T1000 (cell line): ENCODE measurements at regions not wholly inside any gene's neighbourhood (a gene's known extent, or its start where the extent isn't known, plus 50 kb on each side); places are given as distances from the start of the nearest gene placed in this dataset.

Experiments used
- DNase-seq: peaks from one replicate; lab custom pipeline; 2025; ENCODE audit warnings: mixed read lengths; lab: John Stamatoyannopoulos, UW

DNA sequence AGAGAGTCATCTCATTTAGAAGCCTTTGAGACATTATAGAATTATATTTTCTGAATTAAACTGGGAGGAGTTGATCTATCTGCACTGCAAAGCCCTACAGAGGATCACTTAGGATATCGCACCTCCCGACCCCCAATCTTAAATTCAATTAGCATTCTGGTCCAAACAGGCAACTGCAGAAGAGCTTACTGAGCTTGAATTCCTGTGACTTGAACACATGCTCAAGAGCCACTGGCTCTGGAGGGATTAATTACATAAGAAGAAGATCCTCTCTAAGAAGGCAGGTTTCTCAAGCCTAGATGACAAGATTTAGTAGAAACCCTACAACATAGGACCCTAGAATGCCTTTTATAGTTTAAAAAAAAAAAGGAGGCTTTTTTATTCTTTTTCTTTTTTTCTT is 548.9 kb downstream of the ARAP2 start:
- no peak for DNase-seq

DNA sequence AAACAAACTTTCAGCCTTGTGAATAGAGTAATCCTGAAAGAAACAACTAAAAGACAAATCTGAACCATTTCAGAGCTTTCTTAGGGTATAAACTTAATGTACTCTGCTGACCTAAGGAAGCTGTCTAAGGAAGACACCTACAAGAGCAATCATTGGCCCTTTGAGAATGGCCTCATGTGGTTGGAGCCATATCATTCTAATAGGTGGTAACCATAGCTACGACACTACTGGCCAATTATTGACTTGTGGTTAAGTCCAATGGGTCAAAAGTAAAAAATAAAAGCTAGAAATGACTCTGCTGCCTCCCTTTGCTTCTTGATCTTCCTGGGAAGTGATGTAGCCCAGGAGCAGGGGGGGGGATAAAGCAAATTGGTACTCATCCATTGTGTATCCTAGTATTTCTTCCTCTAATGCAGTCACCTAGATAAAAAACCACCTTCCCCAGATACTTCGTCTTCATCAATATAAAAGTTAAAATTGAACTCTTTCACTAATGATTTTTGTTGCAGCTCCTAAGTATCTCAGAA is 547.0 kb downstream of the ARAP2 start:
- DNase-seq, result no peak

DNA sequence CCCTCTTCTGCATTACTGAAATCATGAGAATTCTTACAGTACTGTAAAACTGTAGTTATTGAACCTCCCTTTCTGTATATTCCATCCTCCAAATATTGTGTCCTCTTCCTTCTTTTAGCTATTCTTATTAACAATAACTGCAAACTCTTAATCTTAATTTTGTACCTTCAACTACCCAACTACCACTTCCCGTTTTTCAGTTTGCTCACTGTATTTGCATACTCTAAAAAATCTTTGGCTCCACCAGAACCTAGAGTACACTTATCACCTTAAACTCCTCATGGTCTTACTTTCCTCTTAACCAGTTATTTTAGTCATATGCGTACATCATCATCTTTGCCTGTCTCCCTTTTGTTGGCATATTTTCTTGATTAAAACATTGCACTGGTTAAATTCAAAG is 543.7 kb downstream of the ARAP2 start:
- DNase-seq, result no peak

DNA sequence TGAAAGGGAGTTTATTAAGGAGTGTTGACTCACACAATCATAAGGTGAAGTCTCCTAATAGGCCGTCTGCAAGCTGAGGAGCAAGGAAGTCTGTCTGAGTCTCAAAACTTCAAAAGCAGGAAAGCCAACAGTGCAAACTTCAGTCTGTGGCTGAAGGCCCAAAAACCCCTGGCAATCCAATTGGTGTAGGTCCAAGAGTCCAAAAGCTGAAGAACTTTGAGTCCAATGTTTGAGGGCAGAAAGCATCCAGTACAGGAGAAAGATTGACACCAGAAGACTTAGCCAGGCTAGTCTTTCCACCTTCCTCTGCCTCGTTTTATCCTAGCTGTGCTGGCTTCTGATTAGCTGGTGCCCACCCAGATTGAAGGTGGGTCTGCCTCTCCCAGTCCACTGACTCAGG is 535.2 kb downstream of the ARAP2 start:
- no peak for DNase-seq

DNA sequence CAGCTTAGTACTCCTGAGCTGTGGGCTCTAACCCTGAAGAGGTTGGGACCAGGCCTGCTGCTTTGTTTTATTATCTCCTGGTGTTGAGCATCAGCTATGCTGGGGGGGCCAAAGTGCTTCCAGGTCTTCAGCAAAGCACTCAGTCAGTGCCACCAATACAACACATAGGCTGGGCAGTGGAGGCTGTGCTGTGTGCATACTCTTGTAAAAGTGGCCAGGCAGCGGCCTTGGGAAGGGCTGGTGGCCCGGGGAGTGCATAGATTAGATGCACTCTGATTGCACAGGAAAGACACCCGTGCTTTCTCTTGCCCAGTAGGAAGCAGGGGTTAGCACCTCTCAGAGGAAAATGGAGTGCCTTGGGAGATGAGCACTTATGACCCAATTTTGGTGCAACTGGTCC is 534.0 kb downstream of the ARAP2 start:
- no peak for DNase-seq

DNA sequence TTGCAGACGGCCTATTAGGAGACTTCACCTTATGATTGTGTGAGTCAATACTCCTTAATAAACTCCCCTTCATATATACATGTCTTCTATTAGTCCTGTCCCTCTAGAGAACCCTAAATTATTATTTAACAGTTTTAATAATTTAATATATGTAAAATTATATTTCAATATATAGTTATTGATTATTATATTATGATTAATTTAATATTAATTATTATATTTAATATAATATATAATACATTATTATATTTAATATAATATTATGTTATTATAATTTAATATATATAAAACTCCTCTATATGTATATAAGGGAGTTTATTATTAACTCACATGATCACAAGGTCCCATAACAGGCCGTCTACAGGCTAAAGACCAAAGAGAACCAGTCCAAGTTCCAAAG is 533.2 kb downstream of the ARAP2 start:
- DNase-seq, result no peak

DNA sequence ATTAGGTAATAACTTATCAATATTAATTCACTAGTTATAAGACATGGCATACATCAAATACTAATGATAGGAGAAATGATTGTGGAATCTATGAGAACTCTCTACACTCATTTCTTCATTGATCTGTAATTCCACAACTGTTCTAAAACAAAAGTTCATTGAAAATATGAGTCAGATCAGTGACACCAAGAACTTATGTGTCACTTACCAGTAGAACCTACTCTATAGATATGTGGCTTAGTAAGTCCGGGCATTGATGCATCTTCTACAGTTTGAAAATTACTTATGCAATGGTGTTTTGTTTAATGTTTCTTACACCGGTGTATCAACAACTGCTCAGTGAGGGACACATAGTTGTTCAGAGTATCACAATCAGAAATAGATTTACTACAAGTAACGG is 520.3 kb downstream of the ARAP2 start:
- no peak for DNase-seq

DNA sequence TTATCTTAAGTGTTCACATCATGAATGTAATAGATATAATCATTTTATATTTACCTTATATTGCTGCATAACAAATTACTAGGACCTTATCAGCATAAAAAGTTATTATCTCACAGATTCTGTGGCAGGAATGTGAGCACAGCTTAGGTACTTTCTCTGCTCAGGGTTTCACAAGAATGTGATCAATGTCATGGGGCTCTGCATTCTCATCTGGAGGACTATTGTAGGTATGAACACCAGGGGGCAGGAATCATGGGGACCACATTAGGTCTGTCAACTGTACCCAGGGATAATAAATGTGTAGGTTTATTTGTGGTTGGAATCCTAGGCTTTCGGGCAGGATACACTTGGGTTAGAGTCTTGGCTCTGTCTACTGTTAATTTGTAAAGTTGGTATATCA is 519.2 kb downstream of the ARAP2 start:
- no peak for DNase-seq

DNA sequence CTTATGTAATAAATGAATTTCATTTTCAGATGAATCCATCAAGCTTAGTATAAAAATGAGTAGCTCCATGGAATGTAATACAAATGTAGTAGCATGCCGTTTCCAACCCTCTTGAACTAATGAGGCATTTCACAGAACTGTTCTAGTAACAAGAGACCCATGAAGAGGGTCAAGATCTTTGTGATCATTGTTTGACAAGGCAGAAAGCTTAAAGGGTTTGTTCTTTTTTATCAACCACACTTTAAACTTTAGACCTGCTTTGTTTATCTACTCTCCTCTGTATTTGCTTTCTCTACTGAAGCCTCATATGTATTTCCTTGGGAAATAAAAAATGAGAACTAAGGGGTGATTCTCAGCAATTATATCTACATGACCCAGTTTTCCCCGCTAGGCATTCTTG is 513.9 kb downstream of the ARAP2 start:
- DNase-seq, result no peak

DNA sequence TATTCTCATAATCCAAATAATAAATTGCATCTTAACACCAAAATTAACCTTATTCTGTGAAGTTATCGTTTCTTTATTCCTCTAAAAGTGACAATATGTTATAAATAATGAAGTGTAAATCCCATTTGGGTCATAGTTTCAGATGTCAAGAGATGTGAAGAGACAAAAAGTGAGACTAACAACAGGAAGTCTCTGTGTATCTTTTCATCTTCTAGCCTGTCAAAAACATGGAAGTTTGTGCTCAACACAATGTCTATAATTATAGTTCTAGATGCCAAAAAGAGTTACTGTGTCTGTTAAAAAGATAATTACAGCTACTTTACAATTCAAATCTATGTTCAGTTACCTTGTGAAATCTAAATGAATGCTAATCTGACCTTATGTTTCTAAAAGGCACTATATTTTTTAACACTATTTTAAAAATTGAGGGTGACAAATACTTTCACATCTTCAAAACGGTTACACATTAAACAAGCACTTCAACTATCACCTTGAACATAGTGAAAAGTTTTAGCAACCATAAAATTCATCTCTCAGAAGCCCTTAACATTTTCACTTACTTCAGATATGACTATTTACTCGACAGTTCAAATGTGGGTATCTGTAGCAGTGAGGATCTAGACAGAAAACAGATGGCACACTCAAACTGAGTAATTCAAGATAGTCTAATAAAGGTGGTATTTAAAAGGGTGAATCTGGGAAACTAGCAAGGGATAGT is 509.8 kb downstream of the ARAP2 start:
- DNase-seq, result no peak

DNA sequence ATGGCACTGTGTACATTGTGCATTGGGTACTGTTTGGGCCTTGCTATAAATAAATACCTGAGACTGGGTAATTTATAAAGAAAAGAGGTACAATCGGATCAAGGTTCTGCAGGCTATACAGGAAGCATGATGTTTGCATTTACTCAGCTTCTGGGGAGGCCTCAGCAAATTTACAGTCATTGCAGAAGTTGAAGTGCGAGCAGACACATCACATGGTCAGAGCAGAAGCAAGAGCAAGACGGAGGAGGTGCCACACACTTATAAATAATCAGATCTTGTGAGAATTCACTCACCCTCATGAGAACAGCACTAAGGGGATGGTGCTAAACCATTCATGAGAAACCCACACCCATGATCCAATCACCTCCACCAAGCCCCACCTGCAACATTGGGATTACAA is 505.0 kb downstream of the ARAP2 start:
- no peak for DNase-seq

DNA sequence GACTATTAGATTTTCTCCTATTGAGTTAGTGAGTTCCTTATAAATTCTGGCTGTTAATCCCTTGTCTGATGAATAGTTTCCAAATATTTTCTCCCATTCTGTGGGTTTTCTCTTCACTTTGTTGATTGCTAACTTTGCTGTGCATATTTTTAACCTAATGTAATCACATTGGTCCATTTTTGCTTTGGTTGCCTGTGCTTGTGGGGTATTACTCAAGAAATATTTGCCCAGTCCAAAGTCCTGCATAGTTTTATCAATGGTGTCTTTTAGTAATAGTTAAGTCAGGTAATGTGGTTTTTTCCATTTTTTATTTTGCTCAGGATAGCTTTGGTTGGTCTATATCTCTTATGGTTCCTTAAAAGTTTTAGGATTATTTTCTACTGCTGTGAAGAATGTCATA is 490.3 kb downstream of the ARAP2 start:
- DNase-seq, result no peak

DNA sequence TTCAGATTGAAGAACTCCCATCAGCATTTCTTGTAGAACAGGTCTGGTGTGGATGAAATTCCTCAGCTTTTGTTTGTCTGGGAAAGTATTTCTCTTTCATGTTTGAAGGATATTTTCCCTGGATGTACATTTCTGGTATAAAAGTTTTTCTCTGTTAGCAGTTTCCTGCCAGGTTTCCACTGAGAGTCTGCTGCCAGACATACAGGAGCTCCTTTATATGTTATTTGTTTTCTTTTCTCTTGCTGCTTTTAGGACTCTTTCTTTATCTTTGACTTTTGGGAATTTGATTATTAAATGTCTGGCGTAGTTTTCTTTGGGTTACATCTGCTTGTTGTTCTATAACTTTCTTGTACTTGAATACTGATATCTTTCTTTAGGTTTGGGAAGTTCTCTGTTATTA is 486.5 kb downstream of the ARAP2 start:
- DNase-seq, result no peak

DNA sequence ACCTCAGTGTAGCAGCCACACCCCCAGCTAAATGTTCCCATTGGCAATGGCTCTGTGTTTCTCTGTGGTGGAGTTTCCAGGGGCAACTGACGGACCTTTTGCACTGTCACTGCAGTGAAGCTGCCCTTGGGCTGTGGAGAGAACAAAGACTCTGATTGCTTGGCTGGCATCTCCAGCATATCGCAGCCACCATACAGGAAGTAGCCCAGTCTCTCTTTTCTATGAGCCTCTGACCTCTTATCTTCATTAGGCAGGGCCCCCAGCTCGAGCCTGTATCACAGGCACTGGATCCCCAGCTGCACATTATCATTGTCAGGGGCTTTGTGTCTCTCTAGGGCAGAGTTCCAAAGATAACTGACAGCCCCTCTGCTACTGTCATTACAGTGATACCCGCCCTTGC is 483.5 kb downstream of the ARAP2 start:
- DNase-seq, result no peak

DNA sequence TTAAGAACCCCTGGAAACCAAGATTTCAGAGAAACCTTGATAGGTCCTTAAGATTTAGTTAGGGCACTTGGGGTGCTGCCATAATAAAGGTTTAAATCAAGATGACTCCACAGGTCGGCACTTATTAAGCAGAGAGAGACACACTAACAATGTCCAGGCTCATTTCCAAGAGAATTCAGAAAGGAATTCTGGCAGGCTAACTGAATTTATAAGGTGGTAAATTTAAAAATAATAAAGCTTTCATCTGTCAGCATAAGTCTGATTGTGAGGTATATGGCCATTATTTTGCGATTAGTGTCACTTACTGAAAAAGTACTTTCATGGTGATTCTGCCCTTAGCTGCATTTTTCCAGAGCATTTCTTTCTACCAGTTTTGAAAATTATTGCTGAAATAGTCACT is 472.7 kb downstream of the ARAP2 start:
- no peak for DNase-seq

DNA sequence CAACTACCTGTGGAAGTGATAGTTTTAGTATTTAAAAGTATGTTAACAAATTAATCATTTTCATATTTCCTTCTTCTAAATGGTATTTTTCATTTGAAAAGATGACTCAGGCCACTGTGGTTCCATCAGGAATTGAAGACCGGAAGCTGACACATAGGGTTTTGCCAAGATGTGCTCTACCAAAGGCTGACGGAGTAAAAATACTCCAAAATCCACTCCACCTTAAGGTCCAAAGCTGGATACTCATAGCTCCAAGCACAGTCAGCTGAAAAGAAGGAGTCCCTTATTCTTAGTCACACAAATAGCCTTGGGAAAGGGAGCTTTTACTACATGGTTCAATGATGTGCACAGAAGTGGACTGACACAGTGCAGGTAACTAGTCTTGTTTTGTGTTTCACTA is 472.0 kb downstream of the ARAP2 start:
- peak; percentile 17 for DNase-seq

DNA sequence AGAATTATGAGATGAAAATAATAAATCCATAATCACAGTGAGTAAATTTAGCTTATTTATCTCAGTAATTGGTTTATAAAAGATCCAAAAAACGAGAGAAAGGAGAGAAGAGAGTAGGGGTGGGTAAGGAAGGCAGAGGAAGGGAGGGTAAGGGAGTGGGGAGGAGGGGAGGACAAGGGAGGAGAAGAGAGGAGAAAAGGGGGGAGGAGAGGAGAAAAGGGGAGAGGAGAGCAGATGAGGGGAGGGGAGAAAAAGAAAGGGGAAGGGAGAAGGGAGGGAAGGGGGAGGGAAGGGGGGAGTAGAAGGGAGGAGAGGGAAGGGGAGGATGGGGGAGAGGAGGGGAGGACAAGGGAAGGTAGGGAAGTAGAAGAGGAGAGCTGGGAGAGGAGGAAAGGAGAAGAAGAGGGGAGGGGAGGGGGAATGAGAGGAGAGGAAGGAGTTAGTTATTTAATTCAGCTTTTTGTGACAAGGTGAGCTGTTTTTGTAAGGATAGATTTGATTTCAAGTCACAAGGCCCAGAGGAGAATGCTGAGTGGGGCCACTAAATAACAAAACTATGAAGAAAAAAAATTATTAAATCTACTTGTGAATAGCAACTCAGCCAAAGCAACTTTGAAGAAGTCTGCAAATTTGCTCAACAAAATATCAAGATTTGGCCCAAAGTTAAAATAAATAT is 454.3 kb downstream of the ARAP2 start:
- DNase-seq, result no peak

DNA sequence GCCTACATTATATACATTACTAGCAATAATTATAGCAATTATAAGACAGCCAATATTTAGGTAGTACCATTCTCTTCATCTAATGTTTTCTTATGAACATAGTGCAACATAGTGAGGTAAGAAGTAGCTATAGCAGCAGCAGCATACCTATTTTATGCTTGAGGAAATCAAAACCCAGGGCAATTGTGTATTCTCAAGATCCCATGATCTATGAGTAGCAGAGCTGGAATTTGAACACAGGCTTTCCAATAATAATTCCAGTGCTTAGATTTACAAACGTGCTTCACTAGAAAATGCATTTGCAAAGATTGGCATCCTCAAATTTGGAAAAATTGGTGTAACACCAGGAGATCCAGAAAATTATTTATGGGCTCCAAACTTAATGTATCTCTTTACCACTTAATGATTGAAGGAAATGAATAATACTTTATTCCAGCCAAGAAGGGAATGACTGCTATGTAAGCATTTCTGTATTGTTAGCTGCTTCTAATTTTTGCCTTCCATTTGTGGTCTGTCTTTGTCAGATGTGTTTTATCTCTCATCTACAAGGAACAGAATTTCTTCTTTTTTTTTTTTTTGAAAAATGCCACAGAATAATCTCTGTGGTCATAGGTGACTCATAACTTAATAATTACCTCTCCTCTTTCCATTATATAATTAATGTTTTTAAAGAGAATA is 451.1 kb downstream of the ARAP2 start:
- DNase-seq, result no peak

DNA sequence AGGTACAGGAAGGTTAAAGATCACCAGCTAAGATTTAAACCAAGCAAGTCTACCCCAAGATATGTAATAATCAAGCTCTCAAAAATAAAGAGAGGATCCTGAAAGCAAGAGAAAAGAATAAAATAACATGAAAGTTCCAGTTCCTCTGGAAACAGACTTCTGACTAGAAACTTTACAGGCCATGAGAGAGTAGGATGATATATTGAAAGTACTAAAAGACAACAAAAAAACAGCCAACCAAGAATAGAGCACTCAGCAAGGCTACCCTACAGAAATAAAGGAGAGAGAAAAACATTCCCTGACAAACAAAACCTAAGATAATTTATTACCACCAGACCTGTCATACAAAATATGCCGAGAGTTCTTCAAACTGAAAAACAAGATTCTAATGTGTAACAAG is 450.5 kb downstream of the ARAP2 start:
- no peak for DNase-seq

DNA sequence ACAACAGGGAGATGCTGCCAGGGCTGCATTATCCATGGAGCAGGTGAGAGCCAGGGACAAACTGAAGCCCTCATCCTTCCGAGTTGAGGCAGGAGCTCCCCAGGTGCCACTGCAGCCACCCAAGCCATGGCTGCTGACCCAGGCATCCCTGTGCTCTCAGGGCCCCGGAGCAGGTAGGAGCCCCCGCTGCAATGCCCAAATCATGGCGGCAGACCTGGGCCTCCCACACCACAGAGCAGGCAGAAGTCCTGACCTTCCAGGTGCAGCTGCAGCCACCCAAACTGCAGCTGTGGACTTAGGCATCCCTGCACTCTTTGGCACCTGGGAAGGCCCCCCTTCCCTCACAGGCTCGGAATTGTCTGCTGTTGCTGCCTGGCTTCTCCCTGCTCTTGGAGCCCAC is 443.6 kb downstream of the ARAP2 start:
- no peak for DNase-seq

DNA sequence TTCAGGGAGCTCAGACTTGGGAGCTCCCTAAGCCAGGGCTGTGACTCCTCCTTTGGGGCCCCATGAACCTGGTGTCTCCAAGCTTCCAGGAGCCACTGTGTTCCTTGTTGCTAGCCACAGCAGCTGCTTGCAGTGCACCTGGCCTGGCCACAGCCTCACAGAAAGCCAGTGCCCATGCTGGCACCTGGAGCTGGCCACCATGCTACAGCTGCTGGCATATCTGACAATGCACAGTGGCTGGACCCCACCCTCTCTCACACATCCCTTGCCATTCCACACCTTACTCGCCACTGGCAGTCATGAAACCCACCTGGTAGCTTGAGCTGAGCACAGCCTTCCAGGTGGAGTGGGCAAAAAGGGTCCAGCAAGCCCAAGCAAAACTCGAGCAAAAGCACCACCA is 441.7 kb downstream of the ARAP2 start:
- no peak for DNase-seq

DNA sequence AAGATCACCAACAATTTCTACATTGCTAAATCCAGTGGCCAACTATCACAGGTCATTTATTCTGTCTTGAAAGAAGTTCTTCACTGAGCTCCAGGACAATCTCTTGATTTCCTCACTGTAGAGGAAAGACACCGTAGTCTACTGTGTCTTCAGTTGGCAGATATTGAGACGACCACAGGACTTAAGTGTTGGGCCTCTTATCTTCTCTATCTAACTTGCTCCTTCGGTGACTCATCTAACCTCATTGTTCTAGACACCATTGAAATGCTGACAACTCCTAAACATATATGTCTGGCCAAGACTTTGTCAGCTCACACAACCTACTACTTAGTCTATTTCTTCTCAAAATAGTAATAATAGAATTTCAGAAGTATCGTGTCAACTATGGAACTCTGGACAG is 425.8 kb downstream of the ARAP2 start:
- no peak for DNase-seq

DNA sequence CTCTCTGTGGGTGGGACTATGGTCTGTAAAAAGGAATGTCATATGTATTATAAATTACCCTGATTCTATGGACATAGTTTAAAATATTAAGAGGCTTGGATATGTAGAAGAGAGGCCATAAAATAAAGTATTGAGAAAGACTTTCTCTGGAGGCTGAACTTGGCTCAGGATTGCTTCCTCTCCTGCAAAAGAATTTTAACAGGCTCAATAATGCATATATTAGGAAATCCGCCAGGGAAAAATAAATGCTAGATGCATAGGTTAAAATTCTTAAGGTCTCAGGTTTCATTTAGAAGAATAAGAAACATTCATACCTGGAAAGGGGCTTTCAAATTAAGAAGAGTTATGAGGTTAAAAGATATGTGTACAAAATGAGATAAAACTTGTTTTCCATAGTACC is 424.3 kb downstream of the ARAP2 start:
- DNase-seq, result no peak
